ENCODE measurements at regions not wholly inside any gene's neighbourhood (a gene's known extent, or its start where the extent isn't known, plus 50 kb on each side); places are given as distances from the start of the nearest gene placed in this dataset.
A peak's percentile ranks its signal among the peaks of the same experiment; 100 is the strongest.

- DNase-seq: no peak
These were observed 393.7 kb downstream of the FOXO1 start for GRCh38 chr13:40272776-40273139.

GRCh38 chr13:40273253-40274025 lies 393.0 kb downstream of the FOXO1 start:
- no peak for DNase-seq

- DNase-seq: no peak
These were observed 392.3 kb downstream of the FOXO1 start for GRCh38 chr13:40274103-40274502.

GRCh38 chr13:40275155-40275554 lies 391.3 kb downstream of the FOXO1 start:
- DNase-seq: no peak

- no peak for DNase-seq
These were observed 390.8 kb downstream of the FOXO1 start for GRCh38 chr13:40275636-40276035.

GRCh38 chr13:40283666-40284065 lies 382.8 kb downstream of the FOXO1 start:
- no peak for DNase-seq

GRCh38 chr13:40285634-40286033 lies 380.8 kb downstream of the FOXO1 start:
- no peak for DNase-seq

GRCh38 chr13:40287428-40287827 lies 379.0 kb downstream of the FOXO1 start:
- no peak for DNase-seq

- no peak for DNase-seq
These were observed 378.2 kb downstream of the FOXO1 start for GRCh38 chr13:40288259-40288658.

GRCh38 chr13:40290758-40291157 lies 375.7 kb downstream of the FOXO1 start:
- DNase-seq: no peak

GRCh38 chr13:40292108-40292507 lies 374.3 kb downstream of the FOXO1 start:
- peak; percentile 3 for DNase-seq

- no peak for DNase-seq
These were observed 373.9 kb downstream of the FOXO1 start for GRCh38 chr13:40292536-40292935.

- DNase-seq: no peak
These were observed 364.1 kb downstream of the FOXO1 start for GRCh38 chr13:40302351-40302750.

GRCh38 chr13:40304391-40304790 lies 362.1 kb downstream of the FOXO1 start:
- DNase-seq: no peak

- DNase-seq: no peak
These were observed 359.6 kb downstream of the FOXO1 start for GRCh38 chr13:40306817-40307216.

GRCh38 chr13:40309881-40310280 lies 356.6 kb downstream of the FOXO1 start:
- DNase-seq: no peak

GRCh38 chr13:40311356-40312101 lies 354.9 kb downstream of the FOXO1 start:
- no peak for DNase-seq

- no peak for DNase-seq
These were observed 352.9 kb downstream of the FOXO1 start for GRCh38 chr13:40313269-40314200.

- no peak for DNase-seq
These were observed 350.9 kb downstream of the FOXO1 start for GRCh38 chr13:40315416-40316064.

- DNase-seq: no peak
These were observed 350.1 kb downstream of the FOXO1 start for GRCh38 chr13:40316301-40316700.

GRCh38 chr13:40317980-40318327 lies 348.5 kb downstream of the FOXO1 start:
- no peak for DNase-seq

GRCh38 chr13:40318366-40318765 lies 348.1 kb downstream of the FOXO1 start:
- DNase-seq: no peak

Data from DMS 273 treated with DMSO at 0.1 percent for 48 hours (cell line).